Astrocyte of the spinal cord (primary cell): ENCODE measurements at regions not wholly inside any gene's neighbourhood (a gene's known extent, or its start where the extent isn't known, plus 50 kb on each side); places are given as distances from the start of the nearest gene placed in this dataset.

Source experiments
- DNase-seq: peaks from one replicate; pipeline ENCODE4 v3.0.0; 2011; ENCODE audit warnings: low read depth, low spot score
- H3K4me3 ChIP-seq: 2 replicates; pipeline ENCODE4 v1.5.1; 2011; ENCODE audit warnings: low read depth, mild to moderate bottlenecking, low read length, moderate library complexity
- in situ Hi-C: cut with HindIII; loops from 2 replicates; pipeline ENCODE4 v1.10.0; 2017; ENCODE audit warnings: low sequenced_read_pairs
- TF ChIP-seq, protein P1 (sequence below): IDR thresholded peaks from 2 replicates; pipeline ENCODE4 v1.5.1; 2012; ENCODE audit warnings: low read depth, mild to moderate bottlenecking, low read length, inconsistent platforms

DNA sequence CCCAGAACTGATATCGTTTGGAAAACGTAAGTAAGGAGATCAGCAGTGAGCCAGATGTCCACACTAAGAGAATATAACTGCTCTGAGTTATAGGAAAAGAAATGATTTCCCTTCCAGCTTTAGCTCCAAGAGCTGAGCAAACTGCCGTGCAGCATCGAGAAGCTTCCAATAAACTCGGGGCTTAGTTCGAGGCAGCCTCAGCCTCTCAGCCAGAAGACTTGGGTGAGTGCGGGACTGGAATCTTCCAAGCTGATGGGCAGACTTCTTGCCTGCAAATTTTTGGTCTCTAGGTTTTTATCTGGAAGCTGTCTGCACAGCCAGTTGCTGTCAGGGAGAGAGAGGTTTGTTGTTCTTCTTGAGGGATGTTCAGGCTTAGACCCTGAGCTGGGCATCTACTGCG lies 196.1 kb downstream of the PHETA1 start:
- TF ChIP-seq, protein P1, sequence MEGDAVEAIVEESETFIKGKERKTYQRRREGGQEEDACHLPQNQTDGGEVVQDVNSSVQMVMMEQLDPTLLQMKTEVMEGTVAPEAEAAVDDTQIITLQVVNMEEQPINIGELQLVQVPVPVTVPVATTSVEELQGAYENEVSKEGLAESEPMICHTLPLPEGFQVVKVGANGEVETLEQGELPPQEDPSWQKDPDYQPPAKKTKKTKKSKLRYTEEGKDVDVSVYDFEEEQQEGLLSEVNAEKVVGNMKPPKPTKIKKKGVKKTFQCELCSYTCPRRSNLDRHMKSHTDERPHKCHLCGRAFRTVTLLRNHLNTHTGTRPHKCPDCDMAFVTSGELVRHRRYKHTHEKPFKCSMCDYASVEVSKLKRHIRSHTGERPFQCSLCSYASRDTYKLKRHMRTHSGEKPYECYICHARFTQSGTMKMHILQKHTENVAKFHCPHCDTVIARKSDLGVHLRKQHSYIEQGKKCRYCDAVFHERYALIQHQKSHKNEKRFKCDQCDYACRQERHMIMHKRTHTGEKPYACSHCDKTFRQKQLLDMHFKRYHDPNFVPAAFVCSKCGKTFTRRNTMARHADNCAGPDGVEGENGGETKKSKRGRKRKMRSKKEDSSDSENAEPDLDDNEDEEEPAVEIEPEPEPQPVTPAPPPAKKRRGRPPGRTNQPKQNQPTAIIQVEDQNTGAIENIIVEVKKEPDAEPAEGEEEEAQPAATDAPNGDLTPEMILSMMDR = no peak
- H3K4me3 ChIP-seq = no peak overlapping the region
- DNase-seq = no peak
- in situ Hi-C loops = no loop called here

DNA sequence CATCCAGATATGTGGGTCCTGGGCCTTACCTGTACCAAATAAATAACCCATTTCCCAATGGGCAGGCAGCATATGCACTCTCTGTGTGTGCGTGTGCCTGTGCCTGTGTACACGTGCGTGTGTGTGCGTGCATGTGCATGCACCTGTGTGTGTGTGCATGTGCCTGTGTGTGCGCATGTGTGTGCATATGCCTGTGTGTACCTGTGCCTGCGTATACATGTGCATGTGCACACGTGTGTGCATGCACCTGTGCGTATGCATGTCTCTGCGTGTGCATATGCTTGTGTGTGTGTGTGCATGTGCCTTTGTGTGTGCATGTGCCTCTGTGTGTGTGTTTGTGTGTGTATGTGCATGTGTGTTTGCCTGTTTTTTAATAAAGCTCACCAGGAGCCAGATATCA lies 197.1 kb downstream of the PHETA1 start:
- H3K4me3 ChIP-seq = no peak overlapping the region
- DNase-seq = no peak
- TF ChIP-seq, protein P1 = no peak
- in situ Hi-C loops = no loop called here

DNA sequence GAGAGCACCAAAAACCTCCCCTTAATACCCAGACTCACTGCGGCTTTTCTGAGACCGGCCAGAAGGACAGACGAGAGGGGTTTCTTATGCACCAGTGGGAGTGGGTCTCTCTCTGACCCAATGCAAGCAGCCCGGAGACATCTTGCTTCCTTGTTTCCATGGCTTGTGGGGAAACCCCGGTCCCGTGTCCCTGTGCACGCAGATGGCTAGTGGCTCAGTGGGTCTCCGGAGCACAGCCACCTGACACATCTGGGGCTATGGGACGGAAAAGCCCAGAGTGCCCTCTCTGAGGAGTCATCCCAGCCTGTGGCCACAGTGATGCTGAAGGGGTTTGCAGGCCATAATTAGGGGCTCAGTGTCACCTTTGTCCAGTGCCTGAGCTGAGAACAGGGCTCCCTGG lies 197.6 kb downstream of the PHETA1 start:
- TF ChIP-seq, protein P1 = no peak
- DNase-seq = no peak
- no peak overlapping the region for H3K4me3 ChIP-seq
- in situ Hi-C loops = no loop called here

DNA sequence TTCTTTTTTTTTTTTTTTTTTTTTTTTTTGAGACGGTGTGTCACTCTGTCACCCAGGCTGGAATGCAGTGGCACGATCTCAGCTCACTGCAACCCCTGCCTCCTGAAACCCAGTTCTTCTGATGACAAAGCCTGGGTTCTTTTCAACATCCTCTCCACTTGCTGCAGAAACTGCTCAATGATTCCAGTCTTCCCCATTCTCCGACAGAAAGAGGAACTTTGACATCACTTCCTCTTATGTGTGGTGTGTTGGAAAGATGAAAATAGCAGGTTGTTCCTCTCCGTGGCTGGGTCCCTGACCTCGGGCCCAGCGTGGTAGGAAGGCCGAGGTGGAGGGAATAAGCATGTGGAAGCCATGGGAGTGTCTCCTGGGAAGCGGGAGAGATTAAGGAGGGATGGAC lies 198.4 kb downstream of the PHETA1 start:
- TF ChIP-seq, protein P1 = no peak
- no peak for DNase-seq
- in situ Hi-C loops = no loop called here
- H3K4me3 ChIP-seq = no peak overlapping the region

DNA sequence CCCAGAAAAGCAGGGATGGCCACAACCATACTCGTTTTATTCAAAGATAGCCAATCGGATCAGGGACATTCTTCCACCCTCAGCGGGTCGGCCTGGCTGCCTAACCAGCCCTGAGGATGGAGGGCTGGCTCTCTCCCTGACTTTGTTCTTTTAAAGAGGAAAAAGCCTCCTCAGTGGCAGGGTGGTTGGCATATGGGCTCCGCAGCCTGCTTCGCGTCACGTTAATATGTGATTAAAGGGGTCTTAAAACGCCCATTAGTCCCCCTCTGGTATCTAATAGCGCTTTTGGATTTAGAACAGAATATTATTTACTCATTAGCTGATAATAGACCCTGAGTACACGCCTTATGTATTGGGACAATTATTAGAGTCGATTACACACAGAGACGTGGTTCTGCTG lies 199.4 kb downstream of the PHETA1 start:
- H3K4me3 ChIP-seq = no peak overlapping the region
- no peak for DNase-seq
- in situ Hi-C loops = no loop called here
- TF ChIP-seq, protein P1 = no peak

DNA sequence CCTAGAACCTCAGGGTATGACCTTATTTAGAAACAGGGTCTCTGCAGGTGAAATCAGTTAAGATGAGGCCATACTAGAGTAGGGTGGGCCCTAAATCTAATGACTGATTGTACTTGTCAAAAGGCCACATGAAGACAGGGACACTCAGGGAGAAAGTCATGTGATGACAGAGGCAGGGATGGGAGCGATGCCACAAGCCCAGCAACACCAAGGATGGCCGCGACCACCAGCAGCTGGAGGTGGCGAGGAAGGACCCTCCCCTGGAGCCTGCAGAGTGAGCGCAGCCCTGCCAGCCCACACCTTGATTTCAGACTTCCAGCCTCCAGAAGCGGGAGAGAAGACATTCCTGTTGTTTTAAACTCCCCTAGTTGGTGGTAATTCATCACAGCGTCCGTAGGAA lies 199.9 kb downstream of the PHETA1 start:
- no peak overlapping the region for H3K4me3 ChIP-seq
- in situ Hi-C loops = no loop called here
- TF ChIP-seq, protein P1 = no peak
- DNase-seq = no peak
